GM12874 (cell line): ENCODE measurements at regions not wholly inside any gene's neighbourhood (a gene's known extent, or its start where the extent isn't known, plus 50 kb on each side); places are given as distances from the start of the nearest gene placed in this dataset.

ENCODE experiments used
- CTCF ChIP-seq: IDR thresholded peaks from 2 replicates; pipeline ENCODE4 v1.5.1; 2011; ENCODE audit warnings: low read depth, mild to moderate bottlenecking, control low read depth, low read length, moderate library complexity; ENCODE audit not compliant: insufficient read depth

- TF ChIP-seq CTCF = no peak
Measured at GRCh38 chr7:131241386-131241785, 86.3 kb upstream of the MKLN1 start.

- TF ChIP-seq CTCF = no peak
Measured at GRCh38 chr7:131242123-131242650, 85.5 kb upstream of the MKLN1 start.

GRCh38 chr7:131244259-131244852, 83.3 kb upstream of the MKLN1 start:
- no peak for TF ChIP-seq CTCF

- no peak for TF ChIP-seq CTCF
Measured at GRCh38 chr7:131249003-131249402, 78.7 kb upstream of the MKLN1 start.

GRCh38 chr7:131249483-131249882, 78.2 kb upstream of the MKLN1 start:
- TF ChIP-seq CTCF = no peak

GRCh38 chr7:131250331-131250730, 77.3 kb upstream of the MKLN1 start:
- no peak for TF ChIP-seq CTCF

GRCh38 chr7:131251371-131251770, 76.3 kb upstream of the MKLN1 start:
- no peak for TF ChIP-seq CTCF
